ELF-1 (cell line): ENCODE measurements at regions not wholly inside any gene's neighbourhood (a gene's known extent, or its start where the extent isn't known, plus 50 kb on each side); places are given as distances from the start of the nearest gene placed in this dataset.

ENCODE experiments used
- DNase-seq: peaks from one replicate; pipeline ENCODE4 v3.0.0-alpha.2; 2016; ENCODE audit warnings: low read depth, low spot score

GRCh38 chr6:131492932-131493573 lies 80.0 kb upstream of the ARG1 start:
- DNase-seq, result no peak

- peak; percentile 22 for DNase-seq
These were observed 68.6 kb upstream of the ARG1 start for GRCh38 chr6:131504387-131504786.

DNA sequence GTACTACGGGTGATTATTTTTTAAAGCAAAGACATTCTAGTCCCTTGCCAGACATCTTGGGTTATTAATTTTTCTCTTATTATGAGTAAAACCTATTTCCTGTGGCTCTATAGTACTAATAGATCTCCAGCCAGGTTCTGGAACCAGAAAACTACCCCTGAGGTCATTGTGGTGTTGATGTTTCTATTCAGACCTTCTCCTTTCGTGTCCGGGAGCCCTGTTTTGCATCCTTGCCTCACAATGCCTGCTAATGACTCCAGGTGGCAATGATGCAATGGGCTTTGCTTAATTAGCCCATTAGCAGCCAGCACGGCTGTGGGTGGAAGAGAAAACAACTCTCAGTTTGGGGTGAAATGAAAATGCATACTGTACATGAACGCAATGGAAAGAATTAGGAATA lies 62.9 kb upstream of the ARG1 start:
- DNase-seq, result peak; percentile 83

- no peak for DNase-seq
These were observed 62.4 kb upstream of the ARG1 start for GRCh38 chr6:131510591-131510990.

- DNase-seq, result peak; percentile 57
These were observed 53.2 kb upstream of the ARG1 start for GRCh38 chr6:131519670-131520436.
